ENCODE measurements at regions not wholly inside any gene's neighbourhood (a gene's known extent, or its start where the extent isn't known, plus 50 kb on each side); places are given as distances from the start of the nearest gene placed in this dataset.
"Not testable (repeated sequence)": the region's sequence is repeated elsewhere in the genome, so short reads cannot be mapped to it uniquely, and the experiment has no call there.

- intact Hi-C loops (cut with micrococcal nuclease), result no loop called here
These were observed 92.4 kb upstream of the TGM3 start for GRCh38 chr20:2203436-2203835.

GRCh38 chr20:2204021-2204420 is 91.8 kb upstream of the TGM3 start:
- intact Hi-C loops (cut with micrococcal nuclease), result no loop called here

- intact Hi-C loops (cut with micrococcal nuclease), result loop anchor here (1.0 to 2.0 kb wide), 4 partner anchors 104 to 302 kb away; partner anchors contain the start of gene ZNF343
These were observed 88.6 kb upstream of the TGM3 start for GRCh38 chr20:2206957-2207769.

DNA sequence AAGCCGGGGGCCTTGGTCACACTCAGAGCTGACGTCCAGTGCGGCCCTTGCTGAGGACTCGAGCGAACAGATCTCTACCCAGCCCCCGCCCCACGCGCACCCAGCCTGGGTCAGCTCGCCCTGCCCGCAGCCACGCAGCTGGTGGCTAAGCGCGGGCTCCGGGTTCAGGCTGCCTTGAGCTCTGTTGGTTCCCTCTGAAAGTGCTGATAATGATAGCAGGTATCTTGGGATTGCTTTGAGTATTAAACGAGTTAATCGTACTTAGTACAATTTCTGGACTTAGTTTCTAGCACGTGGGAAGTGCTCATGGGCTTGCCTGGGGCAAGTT is 88.1 kb upstream of the TGM3 start:
- intact Hi-C loops (cut with micrococcal nuclease), result loop anchor here (1.0 to 2.0 kb wide), 4 partner anchors 105 to 301 kb away; partner anchors contain the start of gene ZNF343

GRCh38 chr20:2208897-2209296 is 86.9 kb upstream of the TGM3 start:
- intact Hi-C loops (cut with micrococcal nuclease), result no loop called here

GRCh38 chr20:2210646-2211552 is 84.9 kb upstream of the TGM3 start:
- intact Hi-C loops (cut with micrococcal nuclease), result no loop called here

DNA sequence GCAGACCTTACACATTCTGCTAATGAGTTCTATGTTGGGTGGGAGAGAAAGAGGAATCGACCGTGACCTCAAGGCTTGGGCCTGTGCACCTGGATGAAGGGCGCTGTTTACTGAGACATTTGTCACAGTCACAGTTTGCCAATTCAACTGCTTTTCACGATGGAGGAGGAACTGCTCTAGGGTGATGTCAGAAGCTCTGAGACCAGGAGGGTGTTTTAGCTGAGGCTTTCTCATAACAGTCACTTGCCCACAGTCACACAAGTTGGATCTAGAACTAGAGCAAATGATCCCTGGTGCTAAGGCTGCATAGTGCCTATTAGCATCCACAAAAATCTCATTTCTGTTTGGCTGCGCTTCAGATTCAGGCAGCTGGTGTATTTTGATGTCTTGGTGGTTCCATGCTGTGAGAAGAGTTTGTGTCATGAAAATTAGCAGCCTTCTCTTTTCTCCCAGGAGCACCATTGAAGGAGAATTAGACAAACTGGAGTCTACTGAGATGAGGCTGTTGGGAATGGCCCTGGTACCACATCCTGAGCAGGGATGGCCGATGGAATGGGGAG is 83.3 kb upstream of the TGM3 start:
- intact Hi-C loops (cut with micrococcal nuclease), result no loop called here

GRCh38 chr20:2213401-2213800 is 82.4 kb upstream of the TGM3 start:
- intact Hi-C loops (cut with micrococcal nuclease), result no loop called here

DNA sequence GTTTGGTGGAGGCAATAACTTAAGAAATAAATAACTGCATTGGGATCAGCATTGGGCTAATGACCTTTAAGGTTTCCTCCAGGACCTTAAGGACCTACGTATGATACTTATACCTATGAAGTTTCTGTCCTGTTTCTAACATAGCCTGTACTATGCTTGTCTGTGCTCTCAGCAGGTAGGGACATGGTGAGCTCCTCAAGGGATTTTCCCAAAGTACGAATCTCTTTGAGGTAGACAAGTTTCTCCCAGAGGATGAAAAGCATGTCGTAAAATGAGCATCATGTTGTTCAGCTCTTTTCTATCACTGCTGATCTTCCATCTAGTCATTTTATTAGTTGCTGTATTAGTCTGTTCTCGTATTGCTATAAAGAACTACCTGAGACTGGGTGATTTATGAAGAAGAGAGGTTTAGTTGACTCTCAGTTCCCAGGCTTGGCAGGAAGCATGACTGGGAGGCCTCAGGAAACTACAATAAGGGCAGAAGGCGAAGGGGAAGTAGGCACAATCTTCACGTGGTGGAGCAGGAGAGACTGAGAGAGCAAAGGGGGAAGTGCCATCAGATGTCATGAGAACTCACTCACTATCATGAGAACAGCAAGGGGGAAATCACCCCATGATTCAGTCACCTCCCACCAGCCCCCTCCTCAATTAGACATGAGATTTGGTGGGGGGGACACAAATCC is 77.8 kb upstream of the TGM3 start:
- intact Hi-C loops (cut with micrococcal nuclease), result loop anchor here (5.0 kb wide), 1 partner anchor 114 kb away; no protein-coding TSS in a partner anchor

- intact Hi-C loops (cut with micrococcal nuclease), result loop anchor here (5.0 kb wide), 1 partner anchor 113 kb away; no protein-coding TSS in a partner anchor
These were observed 76.3 kb upstream of the TGM3 start for GRCh38 chr20:2219481-2220006.

DNA sequence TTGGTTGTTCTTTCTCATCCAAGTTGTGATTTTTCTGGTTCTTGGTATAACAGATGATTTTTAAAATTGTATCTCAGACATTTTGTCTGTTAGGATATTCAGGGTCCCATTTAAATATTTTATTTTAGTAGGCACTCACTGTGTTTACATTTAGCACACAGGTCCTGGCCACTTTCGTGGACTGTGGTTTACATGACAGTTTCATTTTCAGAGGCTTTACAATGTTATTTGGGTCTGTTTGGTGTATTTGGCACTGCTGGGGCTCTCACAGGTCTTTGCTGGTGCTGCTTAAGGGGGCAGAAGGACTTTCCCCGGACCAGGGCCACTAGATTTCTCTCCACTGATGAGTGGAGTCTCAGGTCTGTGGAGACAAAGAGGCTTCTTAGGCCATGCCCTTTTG is 75.5 kb upstream of the TGM3 start:
- intact Hi-C loops (cut with micrococcal nuclease), result no loop called here

- intact Hi-C loops (cut with micrococcal nuclease), result no loop called here
These were observed 73.9 kb upstream of the TGM3 start for GRCh38 chr20:2221921-2222320.

- intact Hi-C loops (cut with micrococcal nuclease), result no loop called here
These were observed 72.0 kb upstream of the TGM3 start for GRCh38 chr20:2223558-2224367.

GRCh38 chr20:2224368-2224639 is 71.5 kb upstream of the TGM3 start:
- intact Hi-C loops (cut with micrococcal nuclease), result no loop called here

GRCh38 chr20:2227285-2227684 is 68.5 kb upstream of the TGM3 start:
- intact Hi-C loops (cut with micrococcal nuclease), result not testable (repeated sequence)

DNA sequence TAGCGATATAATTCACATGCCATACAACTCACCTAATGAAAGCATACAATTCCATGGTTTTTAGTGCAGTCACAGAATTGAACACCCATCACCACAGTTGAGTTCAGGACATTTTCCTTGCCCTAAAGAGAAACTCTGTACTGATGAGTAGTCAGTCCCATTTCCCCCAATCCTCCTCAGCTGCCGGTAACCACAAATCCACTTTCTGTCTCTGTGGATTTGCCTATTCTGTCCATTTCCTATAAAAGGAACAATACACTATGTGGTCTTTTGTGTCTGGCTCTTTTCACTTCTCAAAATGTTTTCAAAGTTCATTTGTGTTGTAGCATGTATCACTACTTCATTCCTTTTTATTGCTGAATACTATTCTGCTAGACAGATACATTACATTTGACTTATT is 67.9 kb upstream of the TGM3 start:
- intact Hi-C loops (cut with micrococcal nuclease), result no loop called here

DNA sequence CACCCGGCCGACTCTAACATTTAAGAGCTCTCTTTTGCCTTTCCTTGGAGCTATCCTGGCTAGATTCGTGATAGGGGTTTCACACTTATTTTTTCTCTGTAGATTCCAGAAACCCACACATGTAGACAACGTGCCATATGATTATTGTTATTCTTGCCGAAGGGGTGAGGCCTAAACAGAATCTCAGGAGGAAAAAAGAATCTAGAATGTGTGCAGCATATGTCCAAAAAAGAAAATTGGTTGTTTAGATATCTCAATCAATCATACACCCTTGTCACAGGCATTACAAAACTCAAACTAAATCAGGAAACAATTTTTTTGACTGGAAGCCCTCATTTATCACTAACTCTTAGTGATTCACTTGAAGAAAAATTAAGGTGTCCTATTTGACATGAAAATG is 66.9 kb upstream of the TGM3 start:
- intact Hi-C loops (cut with micrococcal nuclease), result no loop called here

DNA sequence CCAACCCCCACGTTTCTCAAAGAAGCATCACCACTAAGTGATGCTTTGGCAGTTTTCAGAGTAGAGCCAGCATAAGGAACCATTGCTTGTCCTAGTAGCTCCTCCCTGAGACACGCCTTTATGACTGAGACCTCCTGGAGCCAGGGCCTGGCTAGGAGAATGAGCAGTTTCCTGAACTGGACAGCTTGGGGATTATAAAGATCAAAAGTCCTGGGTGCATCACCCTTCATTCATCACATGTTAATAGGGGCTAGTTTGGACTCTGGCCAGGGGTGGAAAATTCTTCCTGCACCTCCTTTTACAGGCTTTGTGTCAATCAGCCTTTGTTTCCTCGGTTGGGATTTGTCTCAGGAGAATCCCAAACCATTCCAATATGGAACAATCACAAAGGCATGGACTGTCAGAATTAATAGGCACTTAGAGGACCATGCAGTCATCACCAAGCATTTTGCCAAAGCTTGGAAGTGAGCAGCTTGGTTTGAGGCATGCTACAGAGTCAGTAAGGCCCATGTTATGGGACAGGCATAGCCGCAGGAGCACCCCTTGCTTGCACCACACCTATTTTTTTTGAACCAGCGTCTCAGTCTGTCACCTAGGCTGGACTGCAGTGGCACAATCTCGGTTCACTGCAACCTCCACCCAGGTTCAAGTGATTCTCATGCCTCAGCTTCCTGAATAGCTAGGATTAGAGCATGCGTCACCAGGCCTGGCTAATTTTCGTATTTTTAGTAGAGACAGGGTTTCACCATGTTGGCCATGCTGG is 64.9 kb upstream of the TGM3 start:
- intact Hi-C loops (cut with micrococcal nuclease), result no loop called here

GRCh38 chr20:2231701-2232100 is 64.1 kb upstream of the TGM3 start:
- intact Hi-C loops (cut with micrococcal nuclease), result no loop called here
